ENCODE measurements at regions not wholly inside any gene's neighbourhood (a gene's known extent, or its start where the extent isn't known, plus 50 kb on each side); places are given as distances from the start of the nearest gene placed in this dataset.

GRCh38 chr6:85058806-85059205 lies 294.4 kb upstream of the TBX18 start:
- TF ChIP-seq FOXA1 (IDR thresholded peaks at IDR 0.05) (no peak), CTCF (IDR thresholded peaks at IDR 0.05; ENCODE audit: low read depth, low read length, missing input control) (no peak), JUND (IDR thresholded peaks at IDR 0.05) (no peak), HNF4G (IDR thresholded peaks at IDR 0.05) (no peak), REST (IDR thresholded peaks at IDR 0.05) (no peak), RAD21 (IDR thresholded peaks at IDR 0.05) (no peak), GABPA (IDR thresholded peaks at IDR 0.05 in 1 of 2, conservative IDR thresholded peaks at IDR 0.05 in 1 of 2) (no peak), EGR1 (IDR thresholded peaks at IDR 0.05; ENCODE audit: low read depth in 2 of 2) (no peak)
